GM12874 (cell line): ENCODE measurements at regions not wholly inside any gene's neighbourhood (a gene's known extent, or its start where the extent isn't known, plus 50 kb on each side); places are given as distances from the start of the nearest gene placed in this dataset.

Source experiments
- CTCF ChIP-seq: IDR thresholded peaks from 2 replicates; pipeline ENCODE4 v1.5.1; 2011; ENCODE audit warnings: low read depth, mild to moderate bottlenecking, control low read depth, low read length, moderate library complexity; ENCODE audit not compliant: insufficient read depth

DNA sequence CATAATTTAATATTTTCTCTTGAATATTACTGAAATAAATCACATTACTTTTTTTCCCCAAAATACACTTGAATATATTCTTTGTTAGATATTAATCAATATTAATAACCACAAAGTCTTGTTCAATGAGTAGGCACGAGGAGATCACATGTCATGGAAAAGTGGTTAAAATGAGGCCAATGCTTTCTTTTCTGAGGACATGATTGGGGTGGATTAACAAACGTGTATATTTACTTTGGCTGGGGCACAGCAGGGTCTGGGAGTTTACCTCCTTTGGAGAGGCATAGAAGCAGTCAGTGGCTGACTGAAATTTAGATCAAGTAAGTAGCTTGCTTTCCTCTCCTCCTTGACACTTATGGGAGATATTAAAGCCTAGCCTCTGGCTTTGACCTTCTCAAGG lies 664.3 kb upstream of the B3GALT2 start:
- no peak for TF ChIP-seq CTCF

DNA sequence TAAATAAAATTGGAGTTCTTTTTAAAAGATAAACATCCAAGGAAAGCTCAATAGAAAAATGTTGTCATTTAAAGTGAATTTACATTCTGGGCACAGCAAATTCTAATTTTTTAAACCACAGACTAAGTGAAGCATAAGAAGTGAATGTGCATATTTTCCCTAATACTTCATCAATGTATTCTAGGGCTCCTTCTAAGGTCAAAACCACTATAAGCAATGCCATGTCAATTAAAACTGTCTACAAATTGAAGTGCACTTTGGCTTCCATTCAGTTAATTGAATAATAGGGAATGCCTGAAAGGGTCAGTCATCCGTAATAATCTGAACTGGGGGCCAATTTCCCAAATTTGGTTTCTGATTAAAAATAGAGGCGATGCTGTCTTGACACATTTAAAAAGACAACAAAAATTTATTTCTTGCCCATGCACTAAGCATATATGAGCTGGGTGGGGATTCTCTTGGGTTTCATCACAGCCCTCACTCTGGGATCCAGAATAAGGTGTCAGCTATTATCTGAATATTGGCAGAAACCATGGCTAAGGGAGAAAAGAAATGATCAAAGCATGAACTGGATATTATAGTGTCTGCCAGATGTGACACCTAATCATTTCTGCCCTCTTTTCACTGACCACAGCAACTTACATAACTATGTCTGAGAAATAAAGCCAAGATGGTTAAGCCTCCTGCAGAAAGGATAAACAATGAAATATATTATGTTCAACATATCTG lies 660.6 kb upstream of the B3GALT2 start:
- TF ChIP-seq CTCF = no peak

DNA sequence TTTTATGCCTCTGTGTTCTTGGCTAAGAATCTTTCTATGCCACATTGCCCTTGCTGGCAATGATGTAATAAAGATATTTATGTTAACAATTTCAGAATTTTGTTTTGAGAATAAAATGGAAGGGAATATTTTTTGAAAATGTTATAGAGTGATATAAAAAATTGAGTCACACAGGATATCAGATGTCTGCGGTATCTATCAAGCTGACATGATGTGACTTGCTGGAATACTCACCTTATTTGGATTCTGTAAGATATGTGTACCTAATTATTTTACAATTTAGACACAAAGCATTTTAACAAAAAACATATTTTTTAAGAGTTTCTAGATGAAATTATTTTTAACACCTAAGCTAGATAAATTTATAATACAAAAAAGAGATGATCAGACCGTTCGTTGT lies 660.0 kb upstream of the B3GALT2 start:
- TF ChIP-seq CTCF = no peak

GRCh38 chr1:193841857-193842256 lies 655.4 kb upstream of the B3GALT2 start:
- no peak for TF ChIP-seq CTCF

DNA sequence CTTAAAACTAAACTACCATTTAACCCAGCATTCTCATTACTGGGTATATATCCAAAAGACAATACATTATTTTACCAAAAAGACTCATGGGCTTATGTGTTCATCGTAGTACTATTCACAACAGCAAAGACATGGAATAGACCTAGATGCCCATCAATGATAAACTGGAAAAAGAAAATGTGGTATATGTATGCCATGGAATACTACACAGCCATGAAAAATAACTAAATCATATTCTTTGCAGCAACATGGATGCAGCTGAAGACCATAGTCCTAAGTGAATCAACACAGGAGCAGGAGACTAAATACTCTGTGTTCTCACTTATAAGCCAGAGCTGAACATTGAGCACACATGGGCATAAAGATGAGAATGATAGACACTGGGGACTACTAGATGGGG lies 645.1 kb upstream of the B3GALT2 start:
- no peak for TF ChIP-seq CTCF

DNA sequence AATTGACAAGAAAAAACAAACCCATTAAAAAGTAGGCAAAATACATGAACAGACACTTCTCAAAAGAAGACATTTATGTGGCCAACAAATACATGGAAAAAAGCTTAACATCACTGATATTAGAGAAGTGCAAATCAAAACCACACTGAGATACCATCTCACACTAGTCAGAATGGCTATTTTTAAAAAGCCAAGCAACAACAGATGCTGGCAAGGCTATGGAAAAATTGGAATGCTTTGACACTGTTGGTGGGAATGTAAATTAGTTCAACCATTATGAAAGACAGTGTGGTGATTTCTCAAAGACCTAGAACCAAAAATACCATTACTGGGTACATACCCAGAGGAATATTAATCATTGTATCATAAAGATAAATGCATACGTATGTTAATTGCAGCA lies 641.1 kb upstream of the B3GALT2 start:
- no peak for TF ChIP-seq CTCF

DNA sequence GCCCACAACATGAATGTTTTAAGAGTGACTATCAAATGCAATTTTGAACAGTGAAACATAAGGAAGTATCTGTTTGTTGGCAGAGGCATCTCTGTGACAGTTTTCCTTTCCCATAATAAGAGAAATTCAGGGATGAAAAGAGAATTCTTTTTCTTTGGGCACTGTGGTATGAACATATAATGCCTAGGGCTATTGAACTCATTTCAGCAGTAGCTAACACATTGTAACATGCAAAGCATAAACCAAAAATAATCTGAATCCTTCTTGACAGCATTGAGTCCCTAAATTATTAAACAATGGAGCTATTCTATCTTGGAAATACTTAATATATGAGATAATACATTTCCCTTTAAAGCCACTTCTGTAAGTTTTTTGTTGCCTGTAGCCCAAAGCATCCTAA lies 633.0 kb upstream of the B3GALT2 start:
- TF ChIP-seq CTCF = no peak
